KMS-11 (cell line): ENCODE measurements at regions not wholly inside any gene's neighbourhood (a gene's known extent, or its start where the extent isn't known, plus 50 kb on each side); places are given as distances from the start of the nearest gene placed in this dataset.

Source experiments
- H2AFZ ChIP-seq: fragments of 200-600 bp; sonication (generic); 2 replicates; pipeline ENCODE4 v1.6.1; 2016; ENCODE audit warnings: antibody characterized with exemption, mixed run types, low read depth
- H3K27ac ChIP-seq: fragments of 200-600 bp; sonication (generic); 2 replicates; pipeline ENCODE4 v1.6.1; 2016; ENCODE audit warnings: mild to moderate bottlenecking, mixed run types
- H3K27me3 ChIP-seq: fragments of 200-600 bp; sonication (generic); 2 replicates; pipeline ENCODE4 v1.6.1; 2017; ENCODE audit warnings: mild to moderate bottlenecking, low read depth, mixed run types, moderate library complexity; ENCODE audit not compliant: insufficient read depth
- H3K36me3 ChIP-seq: fragments of 200-600 bp; sonication (generic); 2 replicates; pipeline ENCODE4 v1.6.1; 2017; ENCODE audit warnings: mild to moderate bottlenecking, mixed run types; ENCODE audit not compliant: insufficient read depth
- H3K4me1 ChIP-seq: fragments of 200-600 bp; sonication (generic); 2 replicates; pipeline ENCODE4 v1.6.1; 2016; ENCODE audit warnings: mild to moderate bottlenecking, low read depth, mixed run types; ENCODE audit not compliant: poor library complexity, severe bottlenecking
- H3K4me2 ChIP-seq: fragments of 200-600 bp; sonication (generic); 2 replicates; pipeline ENCODE4 v1.7.0; 2016; ENCODE audit warnings: mild to moderate bottlenecking, mixed run types
- H3K4me3 ChIP-seq: fragments of 200-600 bp; sonication (generic); IDR thresholded peaks from 2 replicates; pipeline ENCODE4 v1.6.1; 2017; ENCODE audit warnings: low read depth, low read length, mixed read lengths; ENCODE audit not compliant: insufficient read depth
- H3K79me2 ChIP-seq: fragments of 200-600 bp; sonication (generic); 2 replicates; pipeline ENCODE4 v1.6.1; 2016; ENCODE audit warnings: low read depth, mixed run types; ENCODE audit not compliant: insufficient read depth
- H3K9ac ChIP-seq: fragments of 200-600 bp; sonication (generic); 2 replicates; pipeline ENCODE4 v1.6.1; 2016; ENCODE audit warnings: mild to moderate bottlenecking, mixed run types
- H4K20me1 ChIP-seq: fragments of 200-600 bp; sonication (generic); 2 replicates; pipeline ENCODE4 v1.6.1; 2016; ENCODE audit warnings: mild to moderate bottlenecking, mixed run types; ENCODE audit not compliant: insufficient read depth
- TF ChIP-seq, protein P1 (sequence below): fragments of 200-600 bp; sonication (generic); conservative IDR thresholded peaks from 2 replicates; pipeline ENCODE4 v1.6.1; 2017; ENCODE audit warnings: low read depth, mild to moderate bottlenecking, antibody characterized with exemption, low read length, moderate library complexity, mixed read lengths

- H3K4me2 ChIP-seq = peak overlapping the region; percentile 22
- H3K79me2 ChIP-seq = no peaks in the 10 kb centered on the region
- H3K36me3 ChIP-seq = no peaks in the 10 kb centered on the region
- H3K27ac ChIP-seq = no peak overlapping the region
- H3K9ac ChIP-seq = no peak overlapping the region
- H3K27me3 ChIP-seq = no peaks in the 10 kb centered on the region
- H2AFZ ChIP-seq = 0 out of 2 replicates have a peak overlapping the region, but pooled peaks have one; percentile 9
- TF ChIP-seq, protein P1, sequence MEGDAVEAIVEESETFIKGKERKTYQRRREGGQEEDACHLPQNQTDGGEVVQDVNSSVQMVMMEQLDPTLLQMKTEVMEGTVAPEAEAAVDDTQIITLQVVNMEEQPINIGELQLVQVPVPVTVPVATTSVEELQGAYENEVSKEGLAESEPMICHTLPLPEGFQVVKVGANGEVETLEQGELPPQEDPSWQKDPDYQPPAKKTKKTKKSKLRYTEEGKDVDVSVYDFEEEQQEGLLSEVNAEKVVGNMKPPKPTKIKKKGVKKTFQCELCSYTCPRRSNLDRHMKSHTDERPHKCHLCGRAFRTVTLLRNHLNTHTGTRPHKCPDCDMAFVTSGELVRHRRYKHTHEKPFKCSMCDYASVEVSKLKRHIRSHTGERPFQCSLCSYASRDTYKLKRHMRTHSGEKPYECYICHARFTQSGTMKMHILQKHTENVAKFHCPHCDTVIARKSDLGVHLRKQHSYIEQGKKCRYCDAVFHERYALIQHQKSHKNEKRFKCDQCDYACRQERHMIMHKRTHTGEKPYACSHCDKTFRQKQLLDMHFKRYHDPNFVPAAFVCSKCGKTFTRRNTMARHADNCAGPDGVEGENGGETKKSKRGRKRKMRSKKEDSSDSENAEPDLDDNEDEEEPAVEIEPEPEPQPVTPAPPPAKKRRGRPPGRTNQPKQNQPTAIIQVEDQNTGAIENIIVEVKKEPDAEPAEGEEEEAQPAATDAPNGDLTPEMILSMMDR = no peak
- no peaks in the 10 kb centered on the region for H4K20me1 ChIP-seq
- H3K4me1 ChIP-seq = peaks cover 4% of the 10 kb centered on the region
- H3K4me3 ChIP-seq = no peak overlapping the region
Measured at GRCh38 chr11:82268627-82269026, 465.0 kb downstream of the FAM181B start.

- TF ChIP-seq, protein P1 = no peak
- Histone ChIP-seq H3K9ac (no peak overlapping the region), H3K79me2 (no peaks in the 10 kb centered on the region), H3K27me3 (no peaks in the 10 kb centered on the region), H2AFZ (no peak overlapping the region), H3K4me2 (no peak overlapping the region), H4K20me1 (no peaks in the 10 kb centered on the region), H3K27ac (no peak overlapping the region), H3K4me1 (peaks cover 4% of the 10 kb centered on the region), H3K4me3 (no peak overlapping the region), H3K36me3 (no peaks in the 10 kb centered on the region)
Measured at GRCh38 chr11:82267186-82267585, 466.5 kb downstream of the FAM181B start.

DNA sequence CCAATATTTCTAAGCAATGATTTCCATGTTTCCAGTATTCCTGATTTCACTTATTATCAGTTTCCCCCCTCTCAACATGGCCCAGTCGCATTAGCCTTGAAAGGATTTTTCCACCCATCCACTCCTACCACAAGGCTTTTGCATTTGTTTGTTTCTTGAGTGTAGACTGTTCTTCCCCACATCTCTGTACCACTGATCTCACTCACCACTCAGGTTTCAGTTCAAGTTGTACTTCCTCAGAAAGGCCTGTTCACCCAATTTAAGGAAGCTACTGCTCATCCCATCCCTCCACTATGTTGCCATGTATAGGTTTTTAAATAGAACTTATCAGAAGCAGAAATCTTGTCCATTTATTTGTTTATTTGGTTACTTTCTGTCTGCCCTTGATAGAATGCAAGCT lies 472.3 kb downstream of the FAM181B start:
- no peaks in the 10 kb centered on the region for H3K36me3 ChIP-seq
- no peaks in the 10 kb centered on the region for H3K27me3 ChIP-seq
- no peaks in the 10 kb centered on the region for H4K20me1 ChIP-seq
- no peak overlapping the region for H2AFZ ChIP-seq
- no peak overlapping the region for H3K27ac ChIP-seq
- H3K4me2 ChIP-seq = no peak overlapping the region
- TF ChIP-seq, protein P1 = no peak
- no peaks in the 10 kb centered on the region for H3K4me1 ChIP-seq
- no peak overlapping the region for H3K4me3 ChIP-seq
- H3K79me2 ChIP-seq = no peaks in the 10 kb centered on the region
- no peak overlapping the region for H3K9ac ChIP-seq

DNA sequence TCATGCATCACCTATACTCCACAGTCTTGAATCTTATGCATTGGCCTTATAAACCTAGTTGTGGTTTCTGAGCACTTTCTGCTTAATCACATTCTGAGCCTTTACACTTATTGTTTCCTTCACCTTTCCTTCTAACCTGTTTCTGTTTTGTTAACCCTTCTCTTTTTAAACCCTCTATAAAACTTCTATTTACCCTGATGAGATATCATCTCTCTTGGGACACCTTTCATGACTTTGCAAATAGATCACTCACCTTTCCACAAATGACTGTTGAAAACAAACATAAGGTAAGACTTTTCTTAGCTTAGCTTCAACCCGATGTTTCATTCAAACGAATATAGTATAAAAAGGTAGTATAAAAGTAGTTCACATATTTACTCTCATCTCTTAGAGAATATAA lies 483.6 kb downstream of the FAM181B start:
- TF ChIP-seq, protein P1 = no peak

More for the DNA sequence above, 483.6 kb downstream of the FAM181B start:
- Histone ChIP-seq H3K36me3 (no peaks in the 10 kb centered on the region), H3K4me2 (no peak overlapping the region), H3K27me3 (no peaks in the 10 kb centered on the region), H3K79me2 (no peaks in the 10 kb centered on the region), H2AFZ (no peak overlapping the region), H3K9ac (no peak overlapping the region), H4K20me1 (no peaks in the 10 kb centered on the region), H3K4me1 (peaks cover 27% of the 10 kb centered on the region), H3K4me3 (no peak overlapping the region), H3K27ac (no peak overlapping the region)
